LNCaP clone FGC (cell line): ENCODE measurements at regions not wholly inside any gene's neighbourhood (a gene's known extent, or its start where the extent isn't known, plus 50 kb on each side); places are given as distances from the start of the nearest gene placed in this dataset.

Source experiments
- DNase-seq: peaks from one replicate; pipeline ENCODE4 v3.0.0-alpha.2; 2011; ENCODE audit warnings: low read depth
- H3K4me3 ChIP-seq: 2 replicates; pipeline ENCODE4 v1.5.1; 2011; ENCODE audit warnings: mild to moderate bottlenecking, low read depth, low read length, control low read depth
- TF ChIP-seq, protein P1 (sequence below): IDR thresholded peaks from 2 replicates; pipeline ENCODE4 v1.5.1; 2012; ENCODE audit warnings: mild to moderate bottlenecking; ENCODE audit not compliant: control insufficient read depth, insufficient read depth; ENCODE audit errors: extremely low read depth

DNA sequence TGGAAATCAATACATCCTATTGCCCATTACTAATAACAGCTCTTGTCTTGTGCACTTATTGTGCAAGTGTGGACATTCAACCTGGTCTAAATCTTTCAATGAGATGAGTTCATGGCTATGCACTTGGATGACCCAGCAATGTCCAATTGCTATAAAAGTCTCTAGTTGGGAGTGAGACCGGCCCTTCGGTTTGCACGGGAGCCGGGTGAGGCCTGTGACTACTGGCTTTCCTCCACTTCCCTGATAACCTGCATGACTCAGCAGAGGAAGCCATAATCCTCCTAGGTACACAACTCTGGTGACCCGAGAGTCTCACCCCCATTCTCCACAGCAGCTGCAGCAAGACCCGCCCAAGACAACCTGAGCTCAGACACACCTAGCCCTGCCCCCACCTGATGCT is 135.9 kb upstream of the PAX6 start:
- TF ChIP-seq, protein P1, sequence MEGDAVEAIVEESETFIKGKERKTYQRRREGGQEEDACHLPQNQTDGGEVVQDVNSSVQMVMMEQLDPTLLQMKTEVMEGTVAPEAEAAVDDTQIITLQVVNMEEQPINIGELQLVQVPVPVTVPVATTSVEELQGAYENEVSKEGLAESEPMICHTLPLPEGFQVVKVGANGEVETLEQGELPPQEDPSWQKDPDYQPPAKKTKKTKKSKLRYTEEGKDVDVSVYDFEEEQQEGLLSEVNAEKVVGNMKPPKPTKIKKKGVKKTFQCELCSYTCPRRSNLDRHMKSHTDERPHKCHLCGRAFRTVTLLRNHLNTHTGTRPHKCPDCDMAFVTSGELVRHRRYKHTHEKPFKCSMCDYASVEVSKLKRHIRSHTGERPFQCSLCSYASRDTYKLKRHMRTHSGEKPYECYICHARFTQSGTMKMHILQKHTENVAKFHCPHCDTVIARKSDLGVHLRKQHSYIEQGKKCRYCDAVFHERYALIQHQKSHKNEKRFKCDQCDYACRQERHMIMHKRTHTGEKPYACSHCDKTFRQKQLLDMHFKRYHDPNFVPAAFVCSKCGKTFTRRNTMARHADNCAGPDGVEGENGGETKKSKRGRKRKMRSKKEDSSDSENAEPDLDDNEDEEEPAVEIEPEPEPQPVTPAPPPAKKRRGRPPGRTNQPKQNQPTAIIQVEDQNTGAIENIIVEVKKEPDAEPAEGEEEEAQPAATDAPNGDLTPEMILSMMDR: no peak
- no peak for DNase-seq
- no peak overlapping the region for H3K4me3 ChIP-seq

- no peak overlapping the region for H3K4me3 ChIP-seq
- no peak for DNase-seq
- TF ChIP-seq, protein P1: no peak
Observed at GRCh38 chr11:31943056-31943780, 132.1 kb upstream of the PAX6 start.

- TF ChIP-seq, protein P1: no peak
- no peak for DNase-seq
- no peak overlapping the region for H3K4me3 ChIP-seq
Observed at GRCh38 chr11:31940371-31941037, 129.4 kb upstream of the PAX6 start.

DNA sequence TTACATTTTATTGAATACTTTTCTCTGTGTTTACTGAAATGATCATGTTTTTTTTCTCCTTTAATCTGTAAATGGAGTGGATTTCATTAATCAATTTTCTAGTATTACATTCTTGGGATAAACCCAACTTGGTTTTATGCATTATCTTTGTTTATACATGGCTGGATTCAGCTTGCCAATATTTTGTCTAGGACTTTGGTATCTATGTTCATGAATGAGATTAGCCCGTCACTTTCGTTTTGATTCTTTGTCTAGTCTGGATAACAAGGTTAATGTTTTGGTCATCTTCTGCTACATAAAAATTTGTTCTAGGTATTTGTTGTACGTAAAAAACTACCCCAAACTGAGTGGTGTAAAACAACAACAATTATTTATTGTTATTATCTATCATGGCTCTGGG is 127.9 kb upstream of the PAX6 start:
- TF ChIP-seq, protein P1: no peak
- DNase-seq: no peak
- H3K4me3 ChIP-seq: no peak overlapping the region

DNA sequence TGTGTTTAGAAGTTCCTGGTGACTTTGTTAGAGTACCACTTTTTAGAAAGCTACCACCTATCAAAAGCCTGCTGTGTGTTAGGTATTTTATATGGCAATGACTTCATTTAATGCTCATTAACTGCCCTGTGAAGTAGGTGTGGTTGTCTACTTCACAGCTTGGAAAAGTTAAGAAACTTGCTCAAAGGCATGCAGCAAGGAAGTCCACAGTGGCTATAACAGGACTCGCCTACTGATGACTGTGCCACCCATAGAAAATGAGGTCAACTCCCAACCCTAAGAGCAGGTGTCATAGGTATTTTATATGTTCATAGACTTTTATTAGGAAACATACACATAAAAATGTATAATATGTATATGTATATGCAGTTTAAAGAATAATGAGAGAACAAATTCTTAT is 125.2 kb upstream of the PAX6 start:
- TF ChIP-seq, protein P1: no peak
- no peak overlapping the region for H3K4me3 ChIP-seq

GRCh38 chr11:31932879-31933278 is 121.8 kb upstream of the PAX6 start:
- TF ChIP-seq, protein P1: no peak
- H3K4me3 ChIP-seq: no peak overlapping the region
- DNase-seq: no peak

More for the DNA sequence above, 125.2 kb upstream of the PAX6 start:
- no peak for DNase-seq
